ENCODE measurements at regions not wholly inside any gene's neighbourhood (a gene's known extent, or its start where the extent isn't known, plus 50 kb on each side); places are given as distances from the start of the nearest gene placed in this dataset.

DNA sequence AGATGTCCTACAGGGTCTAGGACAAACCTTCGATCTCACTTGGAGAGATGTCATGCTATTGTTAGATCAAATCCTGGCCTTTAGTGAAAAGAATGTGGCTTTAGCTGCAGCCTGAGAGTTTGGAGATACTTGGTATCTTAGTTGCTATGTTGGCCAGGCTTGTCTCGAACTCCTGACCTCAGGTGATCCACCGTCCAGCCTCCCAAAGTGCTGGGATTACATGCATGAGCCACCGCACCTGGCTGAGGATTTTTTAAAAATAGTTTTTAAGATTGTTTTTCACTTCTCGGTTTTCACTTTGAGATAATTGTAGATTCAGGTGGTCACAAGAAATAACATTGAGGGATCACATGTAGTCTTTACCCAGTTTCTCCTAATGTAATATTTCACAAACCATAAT is 738.3 kb upstream of the POM121L12 start:
- H3K27me3 ChIP-seq: no peaks in the 10 kb centered on the region
- no peak for TF ChIP-seq EP300 (IDR thresholded peaks at IDR 0.05)
- TF ChIP-seq, protein P1, sequence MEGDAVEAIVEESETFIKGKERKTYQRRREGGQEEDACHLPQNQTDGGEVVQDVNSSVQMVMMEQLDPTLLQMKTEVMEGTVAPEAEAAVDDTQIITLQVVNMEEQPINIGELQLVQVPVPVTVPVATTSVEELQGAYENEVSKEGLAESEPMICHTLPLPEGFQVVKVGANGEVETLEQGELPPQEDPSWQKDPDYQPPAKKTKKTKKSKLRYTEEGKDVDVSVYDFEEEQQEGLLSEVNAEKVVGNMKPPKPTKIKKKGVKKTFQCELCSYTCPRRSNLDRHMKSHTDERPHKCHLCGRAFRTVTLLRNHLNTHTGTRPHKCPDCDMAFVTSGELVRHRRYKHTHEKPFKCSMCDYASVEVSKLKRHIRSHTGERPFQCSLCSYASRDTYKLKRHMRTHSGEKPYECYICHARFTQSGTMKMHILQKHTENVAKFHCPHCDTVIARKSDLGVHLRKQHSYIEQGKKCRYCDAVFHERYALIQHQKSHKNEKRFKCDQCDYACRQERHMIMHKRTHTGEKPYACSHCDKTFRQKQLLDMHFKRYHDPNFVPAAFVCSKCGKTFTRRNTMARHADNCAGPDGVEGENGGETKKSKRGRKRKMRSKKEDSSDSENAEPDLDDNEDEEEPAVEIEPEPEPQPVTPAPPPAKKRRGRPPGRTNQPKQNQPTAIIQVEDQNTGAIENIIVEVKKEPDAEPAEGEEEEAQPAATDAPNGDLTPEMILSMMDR (IDR thresholded peaks at IDR 0.05): no peak
- TF ChIP-seq POLR2A (IDR thresholded peaks at IDR 0.05): no peak
- no peak for DNase-seq

DNA sequence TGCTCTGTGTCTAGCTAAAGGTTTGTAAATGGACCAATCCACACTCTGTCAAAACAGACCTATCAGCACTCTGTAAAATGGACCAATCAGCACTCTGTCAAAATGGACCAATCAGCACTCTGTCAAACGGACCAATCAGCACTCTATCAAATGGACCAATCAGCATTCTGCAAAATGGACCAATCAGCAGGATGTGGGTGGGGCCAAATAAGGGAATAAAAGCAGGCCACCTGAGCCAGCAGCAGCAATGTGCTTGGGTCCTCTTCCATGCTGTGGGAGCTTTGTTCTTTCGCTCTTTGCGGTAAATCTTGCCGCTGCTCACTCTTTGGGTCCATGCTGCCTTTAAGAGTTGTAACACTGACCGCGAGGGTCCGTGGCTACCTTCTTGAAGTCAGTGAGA is 740.5 kb upstream of the POM121L12 start:
- WGBS, 3 donors: 84 to 90% (median 87%) methylated on average over 7 of the region's 7 CpGs
- DNase-seq: no peak
- no peak overlapping the region for H3K27ac ChIP-seq
- no peaks in the 10 kb centered on the region for H3K27me3 ChIP-seq
- H3K36me3 ChIP-seq: no peaks in the 10 kb centered on the region
- intact Hi-C loops (cut with DNase I): no loop called here
- no peak overlapping the region for H3K4me3 ChIP-seq
- TF ChIP-seq, protein P1 (IDR thresholded peaks at IDR 0.05): no peak
- no peak for TF ChIP-seq POLR2A (IDR thresholded peaks at IDR 0.05)
- no peak for TF ChIP-seq EP300 (IDR thresholded peaks at IDR 0.05)
- no peaks in the 10 kb centered on the region for H3K9me3 ChIP-seq
- no peaks in the 10 kb centered on the region for H3K4me1 ChIP-seq (ENCODE audit: insufficient read depth)

More for the DNA sequence above, 738.3 kb upstream of the POM121L12 start:
- Histone ChIP-seq H3K36me3 (no peaks in the 10 kb centered on the region), H3K4me3 (no peak overlapping the region), H3K4me1 (ENCODE audit: insufficient read depth) (no peaks in the 10 kb centered on the region), H3K9me3 (no peaks in the 10 kb centered on the region), H3K27ac (no peak overlapping the region)
- WGBS, 3 donors: 81 to 85% (median 83%) methylated on average over 5 of the region's 5 CpGs
- intact Hi-C loops (cut with DNase I): no loop called here

DNA sequence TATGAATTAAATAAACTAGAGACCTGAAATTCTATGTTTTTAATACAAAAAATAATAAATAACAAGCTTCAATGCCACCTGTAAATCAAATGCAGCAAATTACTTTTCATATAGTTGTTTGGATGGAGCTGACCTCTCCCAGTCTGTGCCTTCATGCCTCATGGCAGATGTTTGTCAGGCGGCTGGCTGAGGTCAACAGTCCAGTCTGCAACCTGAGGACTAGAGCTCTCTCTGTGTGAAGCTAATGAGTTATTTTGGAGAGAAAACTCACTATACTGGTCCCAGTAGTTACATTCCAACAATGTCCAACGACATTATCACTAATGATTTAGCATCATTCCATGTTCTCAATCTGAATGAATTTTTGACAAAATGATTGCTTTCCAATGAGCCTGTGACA is 746.2 kb upstream of the POM121L12 start:
- no peaks in the 10 kb centered on the region for H3K27me3 ChIP-seq
- no peak overlapping the region for H3K4me3 ChIP-seq
- no peaks in the 10 kb centered on the region for H3K36me3 ChIP-seq
- H3K27ac ChIP-seq: no peak overlapping the region
- intact Hi-C loops (cut with DNase I): no loop called here
- H3K4me1 ChIP-seq (ENCODE audit: insufficient read depth): no peaks in the 10 kb centered on the region
- WGBS, 3 donors: 66 to 81% (median 76%) methylated on average over 2 of the region's 2 CpGs
- H3K9me3 ChIP-seq: no peaks in the 10 kb centered on the region
- DNase-seq: no peak
- TF ChIP-seq, protein P1 (IDR thresholded peaks at IDR 0.05): no peak

DNA sequence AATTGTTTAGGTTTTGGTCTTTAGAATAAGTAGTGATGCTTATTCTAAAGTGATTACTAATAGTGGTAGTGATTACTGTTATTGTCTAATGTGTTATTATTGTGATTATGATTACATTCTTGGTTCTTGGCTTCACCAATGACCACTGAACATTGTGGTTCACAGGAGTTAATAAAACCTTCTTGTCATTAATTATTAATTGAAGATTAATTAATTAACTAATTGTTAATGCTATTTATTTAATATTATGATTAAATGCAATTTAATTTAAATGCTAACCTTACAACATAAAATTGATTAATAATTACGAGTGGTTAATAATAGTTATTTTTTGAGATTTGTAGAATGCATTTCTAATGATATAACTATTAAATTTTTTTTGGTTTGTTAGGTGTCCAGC is 747.7 kb upstream of the POM121L12 start:
- H3K27ac ChIP-seq: no peak overlapping the region
- WGBS, 3 donors: 92 to 96% (median 96%) methylated on average over 1 of the region's 1 CpG
- no peak overlapping the region for H3K4me3 ChIP-seq
- no peaks in the 10 kb centered on the region for H3K27me3 ChIP-seq
- intact Hi-C loops (cut with DNase I): no loop called here
- no peaks in the 10 kb centered on the region for H3K36me3 ChIP-seq
- no peak for TF ChIP-seq EP300 (IDR thresholded peaks at IDR 0.05)
- no peak for TF ChIP-seq POLR2A (IDR thresholded peaks at IDR 0.05)
- TF ChIP-seq, protein P1 (IDR thresholded peaks at IDR 0.05): no peak
- DNase-seq: no peak
- no peaks in the 10 kb centered on the region for H3K4me1 ChIP-seq (ENCODE audit: insufficient read depth)
- no peaks in the 10 kb centered on the region for H3K9me3 ChIP-seq

DNA sequence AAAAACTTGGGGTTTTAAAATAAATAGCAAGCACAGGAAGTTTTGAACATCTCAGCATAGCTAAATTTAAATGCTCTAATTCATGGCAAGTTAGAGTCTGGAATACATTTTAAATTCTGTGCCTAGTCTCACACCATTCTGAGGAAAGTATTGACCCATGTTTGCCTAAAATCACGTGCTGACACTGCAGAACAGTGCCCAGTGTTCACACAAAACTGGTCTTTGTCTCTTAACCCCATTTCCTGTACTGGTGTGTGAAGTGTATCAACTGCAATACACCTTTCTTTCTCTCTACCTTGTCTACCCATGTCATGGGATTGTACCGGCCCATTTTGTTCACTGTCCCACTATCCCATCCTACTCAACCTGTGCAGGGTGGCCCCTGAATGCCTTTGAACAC is 749.7 kb upstream of the POM121L12 start:
- no peaks in the 10 kb centered on the region for H3K9me3 ChIP-seq
- intact Hi-C loops (cut with DNase I): no loop called here
- no peaks in the 10 kb centered on the region for H3K4me1 ChIP-seq (ENCODE audit: insufficient read depth)
- H3K4me3 ChIP-seq: no peak overlapping the region
- DNase-seq: no peak
- WGBS, 3 donors: 77 to 81% (median 81%) methylated on average over 2 of the region's 2 CpGs
- no peaks in the 10 kb centered on the region for H3K36me3 ChIP-seq
- H3K27ac ChIP-seq: no peak overlapping the region
- TF ChIP-seq EP300 (IDR thresholded peaks at IDR 0.05) (no peak), POLR2A (IDR thresholded peaks at IDR 0.05) (no peak)
- TF ChIP-seq, protein P1 (IDR thresholded peaks at IDR 0.05): no peak
- H3K27me3 ChIP-seq: no peaks in the 10 kb centered on the region
